Keratinocyte (primary cell): ENCODE measurements at regions not wholly inside any gene's neighbourhood (a gene's known extent, or its start where the extent isn't known, plus 50 kb on each side); places are given as distances from the start of the nearest gene placed in this dataset.

Source experiments
- EZH2 ChIP-seq: IDR thresholded peaks from one replicate; pipeline ENCODE4 v1.6.1; 2012; ENCODE audit warnings: inconsistent platforms, mild to moderate bottlenecking, low read length, moderate library complexity
- TF ChIP-seq, protein P1 (sequence below), 3 experiments: IDR thresholded peaks in 1 of 3; conservative IDR thresholded peaks in 1 of 3; optimal IDR thresholded peaks in 1 of 3; 2 replicates in 2 of 3; 3 replicates in 1 of 3; pipeline versions ENCODE3 to v1.5.1; 2011; ENCODE audit warnings: low read length in 3 of 3, mild to moderate bottlenecking in 3 of 3, moderate library complexity in 2 of 3, control low read depth in 1 of 3, inconsistent platforms in 1 of 3; ENCODE audit not compliant: insufficient read depth in 2 of 3; ENCODE audit errors: extremely low read depth in 1 of 3

GRCh38 chr2:158013891-158014290 lies 87.8 kb upstream of the UPP2 start:
- TF ChIP-seq, protein P1, sequence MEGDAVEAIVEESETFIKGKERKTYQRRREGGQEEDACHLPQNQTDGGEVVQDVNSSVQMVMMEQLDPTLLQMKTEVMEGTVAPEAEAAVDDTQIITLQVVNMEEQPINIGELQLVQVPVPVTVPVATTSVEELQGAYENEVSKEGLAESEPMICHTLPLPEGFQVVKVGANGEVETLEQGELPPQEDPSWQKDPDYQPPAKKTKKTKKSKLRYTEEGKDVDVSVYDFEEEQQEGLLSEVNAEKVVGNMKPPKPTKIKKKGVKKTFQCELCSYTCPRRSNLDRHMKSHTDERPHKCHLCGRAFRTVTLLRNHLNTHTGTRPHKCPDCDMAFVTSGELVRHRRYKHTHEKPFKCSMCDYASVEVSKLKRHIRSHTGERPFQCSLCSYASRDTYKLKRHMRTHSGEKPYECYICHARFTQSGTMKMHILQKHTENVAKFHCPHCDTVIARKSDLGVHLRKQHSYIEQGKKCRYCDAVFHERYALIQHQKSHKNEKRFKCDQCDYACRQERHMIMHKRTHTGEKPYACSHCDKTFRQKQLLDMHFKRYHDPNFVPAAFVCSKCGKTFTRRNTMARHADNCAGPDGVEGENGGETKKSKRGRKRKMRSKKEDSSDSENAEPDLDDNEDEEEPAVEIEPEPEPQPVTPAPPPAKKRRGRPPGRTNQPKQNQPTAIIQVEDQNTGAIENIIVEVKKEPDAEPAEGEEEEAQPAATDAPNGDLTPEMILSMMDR (optimal IDR thresholded peaks at IDR 0.05 in 1 of 3, IDR thresholded peaks at IDR 0.05 in 1 of 3, conservative IDR thresholded peaks at IDR 0.05 in 1 of 3; ENCODE audit: extremely low read depth in 1 of 3, insufficient read depth in 2 of 3, low read length in 3 of 3), result no peak
- TF ChIP-seq EZH2, result no peak
